DMS153 treated with DMSO at 0.1 percent for 48 hours (cell line): ENCODE measurements at regions not wholly inside any gene's neighbourhood (a gene's known extent, or its start where the extent isn't known, plus 50 kb on each side); places are given as distances from the start of the nearest gene placed in this dataset.
"Not testable (repeated sequence)": the region's sequence is repeated elsewhere in the genome, so short reads cannot be mapped to it uniquely, and the experiment has no call there.

Source experiments
- DNase-seq: peaks from one replicate; lab custom pipeline; 2025; ENCODE audit not compliant: unreplicated experiment; lab: John Stamatoyannopoulos, UW

- no peak for DNase-seq
These were observed 102.7 kb upstream of the CARMIL1 start for GRCh38 chr6:25176466-25176865.

- no peak for DNase-seq
These were observed 101.6 kb upstream of the CARMIL1 start for GRCh38 chr6:25177500-25178028.

GRCh38 chr6:25178336-25179035, 100.7 kb upstream of the CARMIL1 start:
- no peak for DNase-seq

GRCh38 chr6:25179051-25179778, 100.0 kb upstream of the CARMIL1 start:
- DNase-seq: no peak

- no peak for DNase-seq
These were observed 98.4 kb upstream of the CARMIL1 start for GRCh38 chr6:25180630-25181349.

GRCh38 chr6:25181350-25181724, 97.8 kb upstream of the CARMIL1 start:
- DNase-seq: no peak

- no peak for DNase-seq
These were observed 97.3 kb upstream of the CARMIL1 start for GRCh38 chr6:25181923-25182322.

- DNase-seq: no peak
These were observed 92.3 kb upstream of the CARMIL1 start for GRCh38 chr6:25186919-25187318.

GRCh38 chr6:25188232-25188631, 90.9 kb upstream of the CARMIL1 start:
- DNase-seq: no peak

- no peak for DNase-seq
These were observed 86.3 kb upstream of the CARMIL1 start for GRCh38 chr6:25192590-25193459.

GRCh38 chr6:25193460-25194171, 85.6 kb upstream of the CARMIL1 start:
- no peak for DNase-seq

GRCh38 chr6:25194172-25194678, 84.9 kb upstream of the CARMIL1 start:
- no peak for DNase-seq

GRCh38 chr6:25196464-25196863, 82.7 kb upstream of the CARMIL1 start:
- DNase-seq: no peak

GRCh38 chr6:25197111-25197510, 82.1 kb upstream of the CARMIL1 start:
- DNase-seq: no peak

GRCh38 chr6:25199544-25199943, 79.6 kb upstream of the CARMIL1 start:
- DNase-seq: no peak

GRCh38 chr6:25202504-25202903, 76.7 kb upstream of the CARMIL1 start:
- DNase-seq: no peak

GRCh38 chr6:25205629-25206028, 73.5 kb upstream of the CARMIL1 start:
- no peak for DNase-seq

- not testable (repeated sequence) for DNase-seq
These were observed 71.6 kb upstream of the CARMIL1 start for GRCh38 chr6:25207453-25208155.

GRCh38 chr6:25215881-25216280, 63.3 kb upstream of the CARMIL1 start:
- DNase-seq: no peak
